AG10803 (cell line): ENCODE measurements at regions not wholly inside any gene's neighbourhood (a gene's known extent, or its start where the extent isn't known, plus 50 kb on each side); places are given as distances from the start of the nearest gene placed in this dataset.
"Not testable (repeated sequence)": the region's sequence is repeated elsewhere in the genome, so short reads cannot be mapped to it uniquely, and the experiment has no call there.

Source experiments
- DNase-seq: peaks from one replicate; pipeline ENCODE4 v3.0.0; 2010; ENCODE audit warnings: low read depth
- H3K4me3 ChIP-seq: 2 replicates; pipeline ENCODE4 v1.5.1; 2011; ENCODE audit warnings: mild to moderate bottlenecking, low read length, control low read depth
- TF ChIP-seq, protein P1 (sequence below): conservative IDR thresholded peaks from 2 replicates; pipeline ENCODE4 v1.5.1; 2011; ENCODE audit warnings: mild to moderate bottlenecking, low read length, control low read depth, inconsistent platforms

DNA sequence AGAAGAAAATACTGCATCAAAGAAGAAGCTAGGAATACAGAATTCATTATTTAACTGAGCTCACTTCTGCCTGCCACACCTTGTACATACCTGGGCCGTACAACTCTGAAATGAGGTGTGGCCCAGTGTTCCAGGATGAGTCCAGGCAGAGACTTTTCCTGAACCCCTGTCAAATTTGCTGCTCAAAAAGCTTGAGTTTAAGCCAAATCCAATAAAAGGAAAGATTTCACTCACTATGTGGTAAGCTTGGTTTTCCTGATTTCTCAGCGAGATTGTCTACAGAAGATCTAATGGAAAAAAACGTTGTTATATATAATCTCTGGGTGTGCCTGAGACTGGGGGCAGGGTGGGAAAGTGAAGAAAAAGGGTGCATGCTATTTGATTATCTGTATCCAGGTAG, 72.1 kb upstream of the EGFR start:
- TF ChIP-seq, protein P1, sequence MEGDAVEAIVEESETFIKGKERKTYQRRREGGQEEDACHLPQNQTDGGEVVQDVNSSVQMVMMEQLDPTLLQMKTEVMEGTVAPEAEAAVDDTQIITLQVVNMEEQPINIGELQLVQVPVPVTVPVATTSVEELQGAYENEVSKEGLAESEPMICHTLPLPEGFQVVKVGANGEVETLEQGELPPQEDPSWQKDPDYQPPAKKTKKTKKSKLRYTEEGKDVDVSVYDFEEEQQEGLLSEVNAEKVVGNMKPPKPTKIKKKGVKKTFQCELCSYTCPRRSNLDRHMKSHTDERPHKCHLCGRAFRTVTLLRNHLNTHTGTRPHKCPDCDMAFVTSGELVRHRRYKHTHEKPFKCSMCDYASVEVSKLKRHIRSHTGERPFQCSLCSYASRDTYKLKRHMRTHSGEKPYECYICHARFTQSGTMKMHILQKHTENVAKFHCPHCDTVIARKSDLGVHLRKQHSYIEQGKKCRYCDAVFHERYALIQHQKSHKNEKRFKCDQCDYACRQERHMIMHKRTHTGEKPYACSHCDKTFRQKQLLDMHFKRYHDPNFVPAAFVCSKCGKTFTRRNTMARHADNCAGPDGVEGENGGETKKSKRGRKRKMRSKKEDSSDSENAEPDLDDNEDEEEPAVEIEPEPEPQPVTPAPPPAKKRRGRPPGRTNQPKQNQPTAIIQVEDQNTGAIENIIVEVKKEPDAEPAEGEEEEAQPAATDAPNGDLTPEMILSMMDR, result no peak
- no peak for DNase-seq
- no peak overlapping the region for H3K4me3 ChIP-seq

DNA sequence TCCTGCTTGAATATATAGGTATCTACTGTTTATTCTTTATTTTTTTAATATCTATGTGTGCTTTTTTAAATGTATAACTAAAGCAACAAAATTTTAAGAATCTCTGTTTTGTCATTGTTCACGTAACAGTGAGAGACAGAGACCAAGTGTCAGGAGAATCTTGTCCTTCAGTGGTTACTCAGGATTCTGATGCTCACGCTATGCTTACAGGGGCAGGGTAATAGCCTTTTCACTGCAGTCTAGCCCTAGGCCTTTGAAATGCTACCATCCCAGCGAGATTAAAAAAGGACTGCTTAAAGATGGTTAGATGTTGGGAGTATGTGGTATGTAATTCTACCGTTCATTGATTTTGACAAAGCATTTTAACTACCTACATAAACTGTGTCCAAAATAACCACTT, 71.6 kb upstream of the EGFR start:
- H3K4me3 ChIP-seq, result no peak overlapping the region
- TF ChIP-seq, protein P1, result no peak
- no peak for DNase-seq

DNA sequence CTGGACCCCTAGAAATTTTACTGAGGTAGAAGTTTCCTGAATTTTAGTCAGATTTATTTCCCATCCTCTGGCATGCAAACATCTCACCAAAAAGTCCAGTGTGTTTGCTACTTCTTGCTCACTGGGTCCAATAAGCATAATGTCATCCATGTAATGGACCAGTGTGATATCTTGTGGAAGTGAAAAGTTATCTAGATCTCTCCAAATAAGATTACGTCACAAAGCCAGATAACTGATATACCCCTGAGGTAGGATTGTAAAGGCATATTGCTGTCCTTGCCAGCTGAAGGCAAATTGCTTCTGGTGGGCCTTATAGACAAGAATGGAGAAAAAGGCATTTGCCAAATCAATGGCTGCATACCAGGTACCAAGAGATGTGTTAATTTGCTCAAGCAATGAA, 69.3 kb upstream of the EGFR start:
- not testable (repeated sequence) for H3K4me3 ChIP-seq, DNase-seq

DNA sequence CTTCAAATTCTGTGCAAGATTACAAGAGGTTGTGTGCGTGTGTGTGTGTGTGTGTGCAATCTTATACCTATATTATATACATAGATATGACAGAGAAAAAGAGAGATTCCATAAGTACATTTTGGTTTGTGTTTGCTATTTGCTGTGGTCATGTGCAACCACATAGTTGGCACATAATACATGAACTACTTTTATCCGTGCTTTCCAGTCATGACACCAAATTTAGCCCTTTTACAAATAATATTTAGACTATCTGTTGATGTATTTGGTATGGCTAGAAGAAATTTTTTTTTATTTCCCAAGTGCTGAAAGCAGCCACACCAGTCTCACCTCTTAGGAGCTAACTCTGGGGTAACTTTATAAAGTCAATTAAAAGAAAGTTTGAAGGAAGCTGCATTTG, 63.5 kb upstream of the EGFR start:
- TF ChIP-seq, protein P1, result no peak
- DNase-seq, result peak; percentile 8
- no peak overlapping the region for H3K4me3 ChIP-seq

DNA sequence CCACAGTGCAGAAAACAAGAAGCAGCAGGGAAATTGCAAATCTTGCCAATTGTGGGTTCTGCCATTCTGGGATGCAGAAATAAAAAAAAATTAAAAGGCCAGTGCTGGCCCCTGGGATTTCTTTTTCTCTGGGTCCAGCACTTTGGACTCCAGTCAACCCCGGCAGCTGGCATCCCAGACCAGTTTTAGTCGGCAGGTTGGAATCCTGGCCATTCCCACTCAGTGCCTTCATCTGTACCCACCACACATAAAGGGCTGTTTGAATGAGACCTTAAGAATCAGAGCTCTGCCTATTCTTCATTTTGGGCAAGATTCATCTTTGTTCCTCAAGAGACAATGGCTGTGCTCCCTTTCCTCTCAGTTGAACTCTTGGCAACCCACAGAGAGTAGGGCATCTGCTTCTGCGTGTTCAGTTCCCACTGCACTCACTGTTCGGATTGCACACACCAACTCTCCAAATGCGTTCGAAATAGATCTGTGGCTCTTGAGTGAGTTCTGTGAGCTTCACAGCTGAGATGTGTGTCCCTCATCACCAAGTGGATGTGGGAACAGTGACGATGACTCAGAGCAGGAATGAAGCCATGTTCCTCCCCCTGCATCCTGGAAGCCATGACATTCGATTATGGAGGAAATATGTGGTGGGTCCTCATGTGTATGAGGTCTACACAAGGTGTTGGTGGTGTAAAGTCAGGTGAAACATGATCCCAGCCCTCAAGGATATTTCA, 63.0 kb upstream of the EGFR start:
- TF ChIP-seq, protein P1, result no peak
- no peak overlapping the region for H3K4me3 ChIP-seq
- DNase-seq, result no peak

DNA sequence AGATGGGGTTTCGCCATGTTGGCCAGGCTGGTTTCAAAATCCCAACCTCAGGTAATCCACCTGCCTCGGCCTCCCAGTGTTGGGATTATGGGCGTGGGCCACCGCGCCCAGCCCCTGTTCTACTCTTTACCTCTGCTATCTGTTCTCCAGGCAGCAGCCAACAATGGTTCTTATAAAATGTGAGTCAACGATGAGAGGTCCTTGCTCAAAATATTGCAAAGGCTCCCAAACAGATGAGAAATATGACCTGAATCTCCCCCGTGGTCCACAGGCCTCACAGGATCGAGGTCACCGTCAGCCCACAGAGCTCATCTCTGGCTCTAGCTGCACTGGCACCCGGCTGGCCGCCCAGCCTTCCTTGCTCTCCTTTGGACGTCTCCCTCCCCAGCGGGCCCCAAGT, 62.0 kb upstream of the EGFR start:
- H3K4me3 ChIP-seq, result no peak overlapping the region
- DNase-seq, result no peak
- TF ChIP-seq, protein P1, result no peak

DNA sequence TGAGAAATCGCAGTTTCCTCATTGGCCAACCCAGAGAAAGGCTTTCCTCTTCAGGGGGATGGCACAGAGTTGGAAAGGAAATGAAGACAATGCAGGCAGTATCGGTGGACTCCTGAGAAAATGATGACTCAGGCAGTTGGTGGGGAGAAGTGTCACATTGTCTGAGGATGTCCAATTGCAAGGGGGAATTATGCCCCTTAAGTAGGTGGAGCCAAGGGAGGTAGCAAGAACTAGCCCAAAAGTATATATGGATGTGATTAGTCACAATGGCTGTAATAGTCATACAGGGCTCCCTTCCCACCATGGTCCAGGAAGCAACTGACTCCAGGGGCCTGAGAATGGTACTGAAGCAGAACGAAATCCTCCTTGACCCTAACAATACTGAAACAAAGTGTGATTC, 58.3 kb upstream of the EGFR start:
- TF ChIP-seq, protein P1, result no peak
- peak; percentile 10 for DNase-seq
- no peak overlapping the region for H3K4me3 ChIP-seq

DNA sequence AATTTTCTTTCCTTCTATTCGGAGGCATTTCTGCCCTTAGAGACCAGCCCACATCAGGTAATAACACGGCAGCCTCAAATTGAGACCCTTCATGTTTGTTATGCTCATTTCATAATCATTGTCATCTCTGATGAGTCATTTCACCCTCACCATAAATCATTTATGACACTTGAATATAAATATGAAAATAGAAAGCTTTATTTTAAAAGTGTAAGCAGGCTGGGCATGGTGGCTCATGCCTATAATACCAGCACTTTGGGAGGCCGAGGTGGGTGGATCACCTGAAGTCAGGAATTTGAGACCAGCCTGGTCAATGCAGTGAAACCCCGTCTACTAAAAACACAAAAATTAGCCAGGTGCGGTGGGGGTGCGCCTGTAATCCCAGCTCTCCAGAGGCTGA, 57.4 kb upstream of the EGFR start:
- no peak overlapping the region for H3K4me3 ChIP-seq
- TF ChIP-seq, protein P1, result no peak
- no peak for DNase-seq
